NCI-H2081 (cell line): ENCODE measurements at regions not wholly inside any gene's neighbourhood (a gene's known extent, or its start where the extent isn't known, plus 50 kb on each side); places are given as distances from the start of the nearest gene placed in this dataset.
A peak's percentile ranks its signal among the peaks of the same experiment; 100 is the strongest.
"Not testable (repeated sequence)": the region's sequence is repeated elsewhere in the genome, so short reads cannot be mapped to it uniquely, and the experiment has no call there.

ENCODE experiments used
- DNase-seq, 2 experiments: peaks; one replicate each; lab custom pipeline; 2025; lab: John Stamatoyannopoulos, UW

GRCh38 chr4:120636120-120636630, 286.4 kb downstream of the PRDM5 start:
- no peak for DNase-seq

GRCh38 chr4:120633810-120634209, 288.7 kb downstream of the PRDM5 start:
- no peak for DNase-seq

GRCh38 chr4:120630427-120630826, 292.1 kb downstream of the PRDM5 start:
- no peak for DNase-seq

GRCh38 chr4:120629546-120630108, 292.9 kb downstream of the PRDM5 start:
- DNase-seq = no peak

- DNase-seq = peak in 1 of 2 experiments; percentile 12
Observed at GRCh38 chr4:120622601-120623000, 299.9 kb downstream of the PRDM5 start.

DNA sequence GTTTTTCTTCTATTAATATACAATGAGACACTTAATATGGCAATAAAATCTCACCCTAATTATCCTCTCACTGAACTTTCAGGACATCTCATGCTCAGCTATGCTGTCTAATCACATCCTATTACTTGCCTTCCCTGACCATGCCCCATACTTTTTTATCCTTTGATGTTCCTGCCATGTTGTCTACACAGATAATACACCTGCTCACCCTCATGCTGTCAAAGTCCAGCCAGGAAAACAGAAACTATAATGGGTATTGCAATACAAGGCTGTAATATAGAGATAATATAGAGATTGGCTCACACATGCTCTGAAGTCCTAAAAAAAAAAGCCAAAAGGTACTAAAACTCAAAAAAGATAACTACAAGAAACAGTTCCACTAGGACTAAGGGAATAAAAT, 305.4 kb downstream of the PRDM5 start:
- no peak for DNase-seq

- no peak for DNase-seq
Observed at GRCh38 chr4:120616041-120616440, 306.5 kb downstream of the PRDM5 start.

DNA sequence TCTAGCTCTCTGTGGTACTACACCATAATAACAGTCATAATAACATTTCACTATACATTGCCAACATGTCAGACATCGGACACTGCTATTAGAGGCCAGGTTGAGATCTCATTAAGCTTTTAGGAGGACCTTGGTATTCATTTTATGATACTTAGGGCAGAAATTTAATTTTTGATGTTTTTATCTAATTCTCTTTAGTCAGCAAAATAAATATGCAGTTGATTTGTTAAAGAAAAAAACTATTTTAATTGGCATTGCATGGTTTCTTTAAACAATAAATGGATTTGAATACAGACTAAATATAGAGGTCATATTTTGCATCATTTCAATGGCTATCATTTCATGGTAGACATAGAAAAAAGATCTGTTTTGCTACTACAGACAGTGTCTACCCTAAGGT, 308.7 kb downstream of the PRDM5 start:
- DNase-seq = no peak

DNA sequence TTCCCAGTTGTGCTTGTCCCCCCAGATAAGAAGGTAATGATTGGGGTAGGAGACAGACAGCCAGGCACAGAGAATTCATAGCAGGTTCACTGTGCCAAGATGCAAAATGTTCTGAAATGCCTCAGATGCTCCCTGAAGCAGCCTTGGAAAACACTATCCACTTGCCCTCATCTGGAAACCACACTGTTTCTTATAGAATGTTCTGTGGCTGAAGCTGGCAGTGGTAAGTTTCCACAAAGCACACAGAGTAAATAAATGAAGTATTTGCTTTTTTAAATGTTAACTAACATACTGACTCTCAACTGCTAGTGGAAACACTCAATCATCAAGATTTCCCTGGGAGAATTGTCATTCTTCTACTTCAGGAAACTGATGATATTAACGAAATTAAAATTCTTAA, 311.4 kb downstream of the PRDM5 start:
- DNase-seq = no peak

- no peak for DNase-seq
Observed at GRCh38 chr4:120591038-120591437, 331.5 kb downstream of the PRDM5 start.

DNA sequence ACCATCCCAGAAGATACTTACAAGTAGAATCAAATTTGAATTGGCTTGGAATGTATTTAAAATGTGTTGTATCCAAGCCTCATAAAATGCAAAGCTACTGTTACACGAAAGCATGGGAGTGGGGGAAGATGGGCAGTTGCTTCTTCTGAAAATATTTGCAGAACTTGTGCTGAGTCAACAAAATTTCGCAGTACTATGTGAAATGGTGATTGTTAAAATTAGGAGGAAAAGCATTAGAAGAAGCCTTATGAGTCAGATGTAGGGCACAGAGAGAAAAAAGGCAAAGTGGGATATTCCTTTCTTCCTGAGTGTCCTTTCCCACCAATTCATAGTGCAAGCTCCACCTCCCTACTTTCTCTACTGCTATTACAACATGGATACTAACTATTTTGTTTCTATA, 332.7 kb downstream of the PRDM5 start:
- no peak for DNase-seq

- no peak for DNase-seq
Observed at GRCh38 chr4:120568731-120569130, 353.8 kb downstream of the PRDM5 start.

GRCh38 chr4:120561648-120562047, 360.9 kb downstream of the PRDM5 start:
- no peak for DNase-seq

GRCh38 chr4:120557372-120557771, 365.2 kb downstream of the PRDM5 start:
- no peak for DNase-seq

GRCh38 chr4:120555058-120555457, 367.5 kb downstream of the PRDM5 start:
- DNase-seq = peak; percentile 21 to 61

DNA sequence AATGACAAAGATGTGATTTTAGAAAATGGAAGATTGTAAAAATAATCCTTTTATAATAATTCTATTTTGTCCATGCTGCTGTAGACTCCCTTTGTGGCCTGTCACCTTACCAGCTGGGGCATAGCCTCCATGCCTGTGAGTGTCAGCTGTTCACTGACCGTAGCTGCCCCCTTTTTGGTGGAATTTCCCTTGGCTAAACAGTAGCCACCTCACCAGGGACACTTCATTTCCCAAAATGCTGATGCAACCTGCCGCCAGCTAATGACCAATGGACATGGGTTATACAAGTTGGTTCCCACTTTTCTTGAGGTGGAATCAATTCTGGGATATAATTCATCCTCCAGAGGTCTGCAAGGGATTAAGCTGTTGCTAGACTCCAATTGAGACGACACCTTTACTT, 368.4 kb downstream of the PRDM5 start:
- DNase-seq = no peak

- not testable (repeated sequence) for DNase-seq
Observed at GRCh38 chr4:120550624-120551220, 371.8 kb downstream of the PRDM5 start.

- DNase-seq = no peak
Observed at GRCh38 chr4:120549011-120549570, 373.4 kb downstream of the PRDM5 start.

DNA sequence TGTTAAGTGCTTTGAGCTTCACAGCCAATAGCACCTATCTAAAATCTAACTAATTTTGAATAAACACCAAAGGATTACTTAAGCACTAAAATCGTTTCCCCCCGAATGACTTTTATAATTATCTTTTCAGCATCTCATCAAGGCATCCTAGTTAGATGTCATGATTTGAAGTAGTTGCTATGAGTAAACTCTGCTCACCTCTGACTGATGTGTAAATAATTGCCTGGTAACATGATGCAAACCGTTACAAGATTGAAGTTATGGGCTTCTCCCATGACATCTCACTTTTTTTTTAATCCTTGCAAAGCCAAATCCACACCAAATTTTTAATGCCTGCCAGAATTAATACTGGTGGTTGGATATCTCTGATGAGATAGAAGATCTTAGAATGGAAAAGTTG, 377.1 kb downstream of the PRDM5 start:
- DNase-seq = no peak

DNA sequence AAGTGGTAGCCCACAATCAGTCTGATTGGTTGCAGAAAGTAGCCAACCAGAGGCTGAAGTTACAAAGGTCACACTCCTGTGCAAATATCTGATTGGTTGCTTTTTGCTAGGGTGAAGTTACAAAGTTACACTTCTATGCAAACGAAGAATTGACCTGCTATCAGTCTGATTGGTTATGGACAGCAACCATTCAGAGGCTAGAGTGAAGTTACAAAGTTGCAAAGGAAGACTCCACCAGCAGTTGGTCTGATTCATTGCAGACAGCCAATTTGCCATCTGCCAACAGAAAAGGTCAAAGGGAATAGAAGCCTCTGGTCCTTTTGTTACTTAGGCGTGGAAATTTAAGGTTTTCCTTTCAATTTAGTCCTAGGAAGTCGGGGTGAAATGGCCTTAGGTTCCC, 377.7 kb downstream of the PRDM5 start:
- no peak for DNase-seq

GRCh38 chr4:120540625-120541024, 381.9 kb downstream of the PRDM5 start:
- no peak for DNase-seq

DNA sequence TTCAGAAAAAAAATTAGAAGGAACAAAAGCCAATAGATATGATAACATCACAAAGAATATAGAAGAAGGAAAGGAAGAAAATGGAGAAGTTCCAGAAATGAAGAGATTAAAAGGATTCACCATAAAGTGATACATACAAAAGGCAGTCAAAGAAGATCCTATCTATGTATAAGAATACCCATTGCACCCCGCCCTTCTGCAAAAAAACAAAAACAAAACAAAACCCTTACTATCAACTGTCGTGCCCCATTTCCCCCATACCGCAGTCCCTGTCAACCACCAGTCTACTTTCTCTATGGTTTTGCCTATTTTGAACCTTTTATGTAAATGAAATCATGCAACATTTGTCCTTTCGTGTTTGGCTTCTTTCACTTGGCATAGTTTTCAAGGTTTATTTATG, 385.6 kb downstream of the PRDM5 start:
- DNase-seq = no peak

DNA sequence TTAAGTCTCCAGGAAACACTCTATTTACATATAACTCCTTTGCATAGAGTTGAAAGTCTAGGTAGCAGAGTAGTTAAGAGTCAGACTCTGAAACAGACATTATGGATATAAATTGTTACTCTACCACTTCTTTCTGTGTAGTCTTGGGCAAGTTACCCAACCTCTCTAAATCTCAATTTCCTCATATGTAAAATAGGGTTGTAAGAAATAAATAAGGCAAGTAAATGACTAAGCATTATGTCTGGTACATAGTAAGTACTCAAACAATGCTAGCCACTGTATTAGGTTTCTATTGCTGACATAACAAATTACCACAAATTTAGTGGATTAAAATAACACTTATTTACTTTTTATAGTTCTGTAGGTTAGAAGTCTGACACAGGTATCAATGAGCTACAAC, 394.1 kb downstream of the PRDM5 start:
- no peak for DNase-seq

- DNase-seq = no peak
Observed at GRCh38 chr4:120526033-120526432, 396.5 kb downstream of the PRDM5 start.
